ENCODE measurements at regions not wholly inside any gene's neighbourhood (a gene's known extent, or its start where the extent isn't known, plus 50 kb on each side); places are given as distances from the start of the nearest gene placed in this dataset.

GRCh38 chr10:61159253-61159652, 215.3 kb upstream of the RHOBTB1 start:
- TF ChIP-seq CTCF (IDR thresholded peaks at IDR 0.05) (no peak), POLR2A (IDR thresholded peaks at IDR 0.05) (no peak)

Data from testis (tissue), 2 donors.